Prostate gland (tissue), 2 donors: ENCODE measurements at regions not wholly inside any gene's neighbourhood (a gene's known extent, or its start where the extent isn't known, plus 50 kb on each side); places are given as distances from the start of the nearest gene placed in this dataset.
"Not testable (repeated sequence)": the region's sequence is repeated elsewhere in the genome, so short reads cannot be mapped to it uniquely, and the experiment has no call there.

ENCODE experiments used
- DNase-seq: peaks from one replicate; pipeline ENCODE4 v3.0.0-alpha.2; 2019; ENCODE audit warnings: low spot score
- H3K27ac ChIP-seq, 2 donors: fragments of 200-600 bp; sonication (generic); 2 replicates each; pipeline ENCODE4 v1.5.1; 2017 to 2019
- H3K27me3 ChIP-seq: fragments of 200-600 bp; sonication (generic); replicated peaks from 2 replicates; pipeline ENCODE4 v1.5.1; 2019; ENCODE audit not compliant: insufficient read depth
- H3K36me3 ChIP-seq, 2 donors: fragments of 200-600 bp; sonication (generic); 1 replicate in 1 of 2; 2 replicates in 1 of 2; pipeline versions ENCODE4 v1.5.1 to v1.8.1; 2017 to 2019
- H3K4me1 ChIP-seq: fragments of 200-600 bp; sonication (generic); replicated peaks from 2 replicates; pipeline ENCODE4 v1.5.1; 2019
- H3K4me3 ChIP-seq, 2 donors: fragments of 200-600 bp; sonication (generic); 2 replicates each; pipeline ENCODE4 v1.5.1; 2017 to 2019
- H3K9me3 ChIP-seq: fragments of 200-600 bp; sonication (generic); 2 replicates; pipeline ENCODE4 v1.5.1; 2017
- CTCF ChIP-seq, 4 experiments: fragments of 200-600 bp in 2 of 4; fragments of 450-650 bp in 2 of 4; sonication (generic) in 2 of 4; IDR thresholded peaks; 1 replicate in 3 of 4; 2 replicates in 1 of 4; pipeline ENCODE4 v1.5.1; 2016 to 2019; ENCODE audit warnings: antibody characterized with exemption in 4 of 4, mild to moderate bottlenecking in 2 of 4, moderate library complexity in 2 of 4
- POLR2A ChIP-seq: fragments of 450-650 bp; IDR thresholded peaks from one replicate; pipeline ENCODE4 v1.6.1; 2016; ENCODE audit warnings: antibody characterized with exemption, mild to moderate bottlenecking
- POLR2AphosphoS5 ChIP-seq: sonication (generic); formaldehyde crosslinking; IDR thresholded peaks from one replicate; pipeline ENCODE4 v1.6.1; 2017; ENCODE audit warnings: antibody characterized with exemption
- WGBS: methylation state at CpG from one replicate; pipeline ENCODE4 v1.1.5; 2018; 5-methylcytosine and 5-hydroxymethylcytosine counted together
- intact Hi-C: fragments of 100-400 bp; cut with DNase I; formaldehyde crosslinking; loops from one replicate; pipeline ENCODE4 v1.14.2; 2022

GRCh38 chr15:79562403-79562815 lies 130.3 kb downstream of the MINAR1 start:
- no peaks in the 10 kb centered on the region for H3K36me3 ChIP-seq
- H3K4me1 ChIP-seq, result no peaks in the 10 kb centered on the region
- no peak overlapping the region for H3K4me3 ChIP-seq
- no peak overlapping the region for H3K27ac ChIP-seq
- no peaks in the 10 kb centered on the region for H3K9me3 ChIP-seq
- intact Hi-C loops, result no loop called here
- no peak for DNase-seq
- TF ChIP-seq CTCF (IDR thresholded peaks at IDR 0.05) (no peak), POLR2AphosphoS5 (no peak), POLR2A (no peak)
- H3K27me3 ChIP-seq, result no peaks in the 10 kb centered on the region
- WGBS, result 20% methylated on average over 14 of the region's 14 CpGs

- intact Hi-C loops, result no loop called here
- Histone ChIP-seq H3K27me3 (no peaks in the 10 kb centered on the region), H3K27ac (no peak overlapping the region), H3K36me3 (no peaks in the 10 kb centered on the region), H3K4me1 (no peaks in the 10 kb centered on the region), H3K4me3 (no peak overlapping the region), H3K9me3 (no peaks in the 10 kb centered on the region)
- 79% methylated on average over 10 of the region's 10 CpGs for WGBS
- TF ChIP-seq POLR2AphosphoS5, result no peak
- no peak for TF ChIP-seq CTCF (IDR thresholded peaks at IDR 0.05)
- TF ChIP-seq POLR2A, result no peak
- DNase-seq, result no peak
These were observed 130.8 kb downstream of the MINAR1 start for GRCh38 chr15:79562899-79563298.

- H3K27me3 ChIP-seq, result no peaks in the 10 kb centered on the region
- no peak for DNase-seq
- intact Hi-C loops, result no loop called here
- no peaks in the 10 kb centered on the region for H3K4me1 ChIP-seq
- H3K36me3 ChIP-seq, result no peaks in the 10 kb centered on the region
- no peak overlapping the region for H3K4me3 ChIP-seq
- 77% methylated on average over 2 of the region's 2 CpGs for WGBS
- TF ChIP-seq POLR2AphosphoS5 (no peak), CTCF (IDR thresholded peaks at IDR 0.05) (no peak), POLR2A (no peak)
- no peaks in the 10 kb centered on the region for H3K9me3 ChIP-seq
- H3K27ac ChIP-seq, result no peak overlapping the region
These were observed 137.9 kb downstream of the MINAR1 start for GRCh38 chr15:79570004-79570403.

GRCh38 chr15:79572691-79573404 lies 140.7 kb downstream of the MINAR1 start:
- no peaks in the 10 kb centered on the region for H3K36me3 ChIP-seq
- no peak overlapping the region for H3K27ac ChIP-seq
- H3K4me1 ChIP-seq, result no peaks in the 10 kb centered on the region
- intact Hi-C loops, result no loop called here
- H3K27me3 ChIP-seq, result no peaks in the 10 kb centered on the region
- H3K9me3 ChIP-seq, result no peaks in the 10 kb centered on the region
- WGBS, result 72% methylated on average over 6 of the region's 6 CpGs
- no peak for DNase-seq
- H3K4me3 ChIP-seq, result no peak overlapping the region
- TF ChIP-seq POLR2A (no peak), CTCF (IDR thresholded peaks at IDR 0.05) (no peak), POLR2AphosphoS5 (no peak)

- H3K4me3 ChIP-seq, H3K4me1 ChIP-seq, H3K27ac ChIP-seq, DNase-seq, H3K27me3 ChIP-seq, intact Hi-C loops, H3K9me3 ChIP-seq, H3K36me3 ChIP-seq: not testable (repeated sequence)
- WGBS, result 57% methylated on average over 2 of the region's 2 CpGs
These were observed 142.5 kb downstream of the MINAR1 start for GRCh38 chr15:79574431-79575273.
